GM21390 (cell line): ENCODE measurements at regions not wholly inside any gene's neighbourhood (a gene's known extent, or its start where the extent isn't known, plus 50 kb on each side); places are given as distances from the start of the nearest gene placed in this dataset.

Experiments used
- ATAC-seq: cut with Tn5 transposase; IDR thresholded peaks from one replicate; pipeline ENCODE4 v1.9.1; 2021; ENCODE audit not compliant: unreplicated experiment

DNA sequence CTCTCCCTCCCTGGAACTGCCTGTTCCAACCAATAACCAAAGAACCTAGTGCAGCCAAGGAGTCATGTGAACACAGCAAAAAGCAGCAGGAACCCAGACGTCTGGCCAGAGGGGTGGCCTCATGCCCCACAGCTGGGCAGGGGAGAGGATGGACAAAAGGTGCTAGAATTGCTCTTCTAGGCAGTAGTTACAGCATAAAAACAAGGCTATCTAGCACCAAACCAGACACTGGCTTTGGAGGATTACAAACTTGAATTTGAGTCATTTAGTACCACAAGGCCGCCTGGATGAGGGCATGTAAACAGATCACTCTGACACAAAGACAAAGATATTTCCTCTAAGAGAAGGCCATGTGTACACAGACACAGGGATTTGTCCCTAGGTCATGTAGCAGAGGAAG, 423.3 kb upstream of the MAF start:
- ATAC-seq: no peak

DNA sequence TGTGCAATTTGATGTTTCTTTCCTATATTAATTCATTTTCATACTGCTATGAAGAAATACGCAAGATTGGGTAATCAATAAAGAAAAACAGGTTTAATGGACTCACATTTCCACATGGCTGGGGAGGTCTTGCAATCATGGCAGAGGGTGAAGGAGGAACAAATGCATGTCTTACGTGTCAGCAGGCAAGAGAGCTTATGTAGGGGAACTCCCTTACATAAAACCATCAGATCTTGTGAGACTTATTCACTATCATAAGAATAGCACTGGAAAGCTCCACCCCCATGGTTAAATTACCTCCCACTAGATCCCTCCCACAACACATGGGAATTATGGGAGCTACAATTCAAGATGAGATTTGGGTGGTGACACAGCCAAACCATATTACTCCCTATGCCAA, 418.9 kb upstream of the MAF start:
- no peak for ATAC-seq

DNA sequence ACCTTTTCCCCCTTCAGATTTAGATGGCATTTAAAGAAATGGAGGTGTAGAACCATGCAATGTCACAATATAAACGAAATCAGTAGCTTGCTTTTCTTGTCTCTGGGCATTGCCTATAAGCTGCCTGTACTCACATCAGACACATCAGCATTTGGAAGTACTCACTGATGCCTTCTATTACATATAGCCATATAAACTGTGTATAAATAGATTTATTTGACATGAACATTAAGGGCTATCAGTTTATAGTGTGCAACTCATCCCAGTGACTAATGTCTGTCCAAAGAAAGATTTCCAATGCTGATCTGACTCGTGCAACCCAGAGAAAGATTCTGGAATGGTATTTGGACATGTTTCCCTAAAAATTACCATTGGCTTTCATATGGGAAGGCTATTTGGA, 417.9 kb upstream of the MAF start:
- no peak for ATAC-seq

DNA sequence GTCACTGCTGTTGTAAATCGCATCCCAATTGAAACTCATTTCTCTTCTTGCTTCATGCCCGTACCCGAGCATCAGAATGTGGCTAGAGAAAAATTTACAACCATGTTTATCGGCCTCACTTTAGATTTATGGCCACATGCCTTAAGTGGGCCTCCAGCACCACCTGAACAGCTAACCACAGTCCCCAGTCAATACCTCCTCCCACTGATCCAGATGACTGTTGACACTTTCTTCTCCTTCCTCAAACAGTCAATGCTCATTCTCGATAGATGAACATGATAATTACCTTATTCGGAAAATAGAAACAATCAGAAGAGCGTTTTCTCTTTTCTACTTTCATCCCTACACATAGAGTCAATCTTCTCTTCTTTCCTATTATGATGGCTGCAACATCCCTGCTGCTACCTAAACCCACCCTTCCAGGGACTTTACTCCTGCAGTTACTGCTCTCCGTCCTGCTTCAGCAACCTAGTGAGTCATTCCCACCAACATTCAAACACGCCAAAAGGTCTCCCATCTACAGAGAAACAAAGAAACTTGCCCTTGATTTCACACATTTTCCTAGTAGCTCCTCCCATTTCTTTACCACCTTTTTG, 416.3 kb upstream of the MAF start:
- no peak for ATAC-seq

DNA sequence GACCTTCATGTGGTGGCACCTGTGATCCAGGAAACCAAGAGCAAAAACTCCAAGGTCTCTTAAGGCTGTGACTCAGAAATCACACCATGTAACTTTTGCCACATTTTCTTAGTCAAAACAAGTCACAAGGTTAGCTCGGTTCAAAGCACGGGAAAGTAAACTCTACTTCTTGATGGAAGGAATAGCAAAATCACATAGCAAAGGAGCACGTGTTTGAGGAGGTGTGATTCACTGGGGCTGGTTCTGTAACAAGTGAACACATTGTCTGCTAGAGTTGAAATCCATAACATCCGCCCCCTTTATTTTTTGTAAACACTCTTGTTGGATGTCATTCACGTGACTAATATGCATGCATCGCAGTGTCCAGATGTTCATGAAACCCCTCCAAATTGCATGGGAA, 415.0 kb upstream of the MAF start:
- no peak for ATAC-seq

DNA sequence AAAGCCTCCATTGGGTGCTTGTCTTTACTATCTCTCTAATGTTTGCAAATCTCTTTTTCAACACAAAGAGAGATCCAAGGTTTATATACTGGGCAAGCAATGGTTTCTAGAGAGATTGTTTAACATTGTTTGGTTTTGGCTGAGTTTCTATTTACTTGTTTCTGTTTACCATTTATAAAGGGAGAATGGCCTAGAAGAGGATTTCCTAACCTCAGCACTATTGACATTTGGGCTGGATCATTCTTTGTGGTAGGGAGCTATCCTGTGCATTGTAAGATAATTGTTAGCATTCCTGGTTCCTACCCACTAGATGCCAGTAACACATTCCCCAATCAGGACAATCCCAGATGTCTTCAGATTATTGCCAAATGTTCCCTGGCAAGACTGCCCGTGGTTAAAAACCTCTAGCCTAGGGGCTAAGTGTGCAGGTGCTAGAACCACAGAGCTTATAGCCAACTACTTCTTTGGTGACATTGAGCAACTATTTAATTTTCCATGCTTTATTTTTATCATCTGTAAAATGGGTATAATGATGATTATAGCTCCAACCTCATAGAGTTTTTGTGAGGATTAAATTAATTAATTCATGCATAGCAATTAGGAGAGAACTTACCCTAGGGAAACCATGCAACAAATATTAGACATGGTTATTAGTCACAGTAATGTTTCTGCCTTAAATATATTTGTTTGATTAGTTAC, 413.9 kb upstream of the MAF start:
- ATAC-seq: no peak

DNA sequence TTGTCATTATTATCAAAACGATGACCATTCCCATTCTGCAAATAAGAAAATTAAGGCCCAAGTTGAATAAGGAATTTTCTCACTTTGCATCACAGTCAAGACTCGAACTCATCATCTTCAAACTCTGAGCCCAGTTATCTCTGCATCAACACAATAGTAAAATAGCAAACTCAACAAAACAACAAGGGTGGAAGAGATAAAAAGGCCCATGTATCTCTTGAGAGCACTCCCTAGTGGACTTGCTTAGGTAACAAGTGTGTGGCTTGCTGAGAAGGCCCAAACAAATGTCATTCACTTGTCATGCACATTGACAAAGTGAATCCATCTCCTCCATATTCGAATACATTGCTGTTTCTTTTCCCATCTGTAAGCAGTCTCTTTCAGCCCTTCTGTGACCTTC, 412.0 kb upstream of the MAF start:
- ATAC-seq: no peak

DNA sequence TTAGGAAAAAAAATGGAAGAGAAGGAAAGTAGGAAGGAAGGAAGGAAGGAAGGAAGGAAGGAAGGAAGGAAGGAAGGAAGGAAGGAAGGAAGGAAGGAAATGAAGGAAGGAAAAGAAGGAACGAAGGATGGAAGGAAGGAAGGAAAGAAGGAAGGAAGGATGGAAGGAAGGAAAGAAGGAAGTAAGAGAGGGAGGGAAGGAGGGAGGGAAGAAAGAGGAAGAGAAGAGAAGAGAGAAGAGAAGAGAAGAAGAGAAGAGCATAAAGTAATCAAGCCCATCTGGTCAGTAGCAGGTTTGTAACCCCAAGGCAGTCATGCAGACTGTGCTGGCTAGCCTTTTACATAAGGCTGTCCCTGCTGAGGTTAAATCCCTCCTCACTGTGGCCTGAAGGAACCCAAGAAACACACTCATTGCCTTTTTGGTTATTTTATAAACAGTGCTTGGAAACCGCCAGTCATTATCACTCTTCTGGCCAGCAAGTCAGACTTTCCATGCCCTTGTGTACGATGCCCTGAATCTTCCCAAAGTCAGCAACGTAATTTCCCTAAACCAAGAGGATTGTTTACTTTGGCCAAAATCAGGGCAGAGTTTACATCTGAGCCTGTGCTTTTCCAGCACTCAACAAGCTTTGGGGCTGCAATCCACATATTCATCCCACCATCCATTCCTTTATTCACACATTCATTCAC, 409.6 kb upstream of the MAF start:
- no peak for ATAC-seq

DNA sequence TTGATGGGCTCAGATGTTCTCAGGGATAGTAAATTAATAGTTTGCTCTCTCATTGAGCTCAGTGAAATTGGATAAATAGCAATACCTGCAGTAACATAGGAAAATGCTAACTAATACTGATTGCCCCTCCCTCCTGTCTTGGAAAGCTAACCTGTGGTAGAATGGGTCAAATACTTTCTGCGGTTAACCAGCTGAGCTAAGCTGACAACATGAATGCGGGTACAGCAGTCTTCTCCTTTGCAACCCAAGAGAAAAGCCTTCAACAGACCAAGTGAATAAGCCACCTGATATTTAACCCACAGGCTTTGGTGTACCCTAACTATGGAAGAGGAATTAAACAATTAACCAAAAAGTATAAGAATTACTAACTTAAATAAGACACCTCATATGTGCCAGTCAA, 408.3 kb upstream of the MAF start:
- ATAC-seq: no peak

DNA sequence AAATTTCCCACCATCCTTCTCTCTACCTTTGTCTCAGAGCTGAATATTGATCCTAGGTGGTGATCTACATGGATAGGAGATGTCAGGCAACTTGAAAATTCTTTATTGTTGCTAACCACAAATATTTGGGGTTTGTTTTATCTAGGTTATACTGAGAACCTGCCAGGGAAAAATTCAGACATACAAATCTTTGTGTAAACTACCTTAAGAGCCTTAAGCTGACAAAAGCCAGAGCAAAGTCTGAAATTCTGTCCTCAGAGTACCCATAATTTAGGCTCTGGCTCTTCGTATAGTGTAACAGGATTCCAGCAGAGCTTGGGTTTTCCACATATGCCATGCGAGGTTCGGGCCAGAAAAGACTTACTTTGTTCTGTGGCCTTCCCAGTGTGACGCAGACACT, 406.7 kb upstream of the MAF start:
- ATAC-seq: no peak

DNA sequence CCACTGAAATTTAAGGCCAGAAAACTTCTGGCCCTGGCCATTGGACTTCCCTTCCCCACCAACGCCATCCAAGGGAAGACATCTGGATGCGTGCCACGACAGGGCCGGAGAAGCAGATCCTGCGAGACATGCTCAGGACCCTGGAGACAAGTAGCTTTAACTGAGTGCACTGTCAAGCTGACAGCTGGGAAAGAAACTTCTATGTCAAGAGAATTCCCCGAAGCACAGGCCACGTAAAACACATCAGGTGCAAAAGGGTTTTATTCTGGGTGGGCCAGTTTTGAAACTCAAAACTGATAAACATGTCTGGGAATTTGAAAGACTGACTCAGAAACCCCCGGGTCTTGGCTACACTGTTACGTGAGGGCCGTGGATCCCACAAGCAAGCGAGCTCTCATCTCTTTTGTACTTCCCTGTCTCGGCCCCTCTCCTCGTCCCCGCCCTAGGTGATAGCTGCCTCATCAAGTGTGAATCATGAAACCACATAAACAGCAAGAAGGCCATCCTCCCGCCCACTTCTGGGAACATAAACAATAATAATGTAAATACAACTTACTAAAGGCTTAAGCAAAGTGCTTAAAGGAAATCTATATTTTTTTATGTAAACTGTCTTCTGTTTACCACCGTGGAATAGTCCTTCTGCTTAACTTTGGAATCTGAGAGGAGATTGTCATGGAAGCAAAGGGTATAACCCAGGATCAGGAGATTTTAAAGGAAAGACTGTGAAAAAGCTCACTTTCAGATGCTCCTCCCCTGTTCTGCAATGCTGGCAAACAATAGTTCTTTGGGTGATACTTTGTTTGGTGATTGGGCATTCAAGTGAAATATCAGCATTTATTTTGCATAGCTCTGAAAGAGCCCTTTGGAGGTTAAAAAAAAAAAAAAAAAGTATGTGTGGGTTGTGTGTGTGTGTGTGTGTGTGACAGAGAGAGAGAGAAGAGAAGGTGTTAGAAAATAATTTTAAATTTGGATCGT, 406.0 kb upstream of the MAF start:
- no peak for ATAC-seq

DNA sequence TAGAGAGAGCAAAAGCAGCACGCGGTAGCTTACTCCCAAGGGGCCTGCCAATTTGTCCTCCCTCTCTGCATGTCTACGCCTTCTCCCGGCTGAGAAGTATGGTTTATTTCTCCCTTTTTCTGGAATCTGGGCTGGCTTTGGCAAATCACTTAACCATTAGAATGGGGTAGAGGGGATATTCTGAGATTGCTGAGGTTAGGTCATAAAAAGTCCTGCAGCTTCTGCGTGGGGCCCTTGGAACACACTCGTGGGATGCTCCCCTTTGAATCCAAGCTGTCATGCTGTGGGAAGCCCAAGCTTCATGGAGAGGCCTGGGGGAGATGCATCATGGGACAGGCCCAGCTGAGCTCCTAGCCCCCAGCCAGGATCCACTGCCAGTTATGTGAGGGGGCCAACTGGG, 403.6 kb upstream of the MAF start:
- no peak for ATAC-seq

DNA sequence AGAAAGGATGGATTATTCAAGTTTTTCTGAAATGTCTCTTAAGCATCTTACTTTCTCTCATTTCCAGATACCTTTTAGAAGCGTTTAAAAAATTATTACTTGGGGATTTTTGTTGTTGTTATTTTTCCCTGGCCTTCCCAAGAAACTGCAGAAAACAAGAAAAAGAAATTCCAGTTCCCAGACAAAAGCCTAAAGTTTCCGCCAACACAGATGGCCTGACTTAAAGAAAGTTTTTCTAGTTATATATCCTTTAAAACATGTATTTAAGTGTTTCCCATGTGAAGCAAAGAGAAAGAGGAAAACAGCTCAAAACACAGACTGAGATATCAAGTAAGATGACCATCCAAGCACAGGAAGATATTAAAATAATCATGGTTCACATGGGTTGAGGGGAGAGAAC, 401.7 kb upstream of the MAF start:
- ATAC-seq: no peak

DNA sequence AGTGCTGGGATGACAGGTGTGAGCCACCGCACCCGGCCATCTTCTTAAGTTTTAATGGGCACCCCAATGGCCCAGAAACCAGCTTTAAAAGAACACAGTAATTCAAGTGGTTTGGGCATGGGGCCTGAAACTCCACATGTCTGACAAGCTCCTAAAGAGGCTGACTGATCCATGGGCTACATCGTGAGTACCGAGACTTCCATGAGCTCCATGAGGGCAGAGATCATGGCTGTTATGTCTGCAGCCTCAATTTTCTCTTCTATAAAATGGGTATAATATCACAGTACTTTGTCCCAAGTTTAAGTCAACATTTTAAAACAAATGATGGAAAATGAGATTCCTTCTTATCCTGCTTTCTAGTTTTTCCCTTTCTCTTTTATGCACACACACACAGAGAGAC, 397.6 kb upstream of the MAF start:
- no peak for ATAC-seq

DNA sequence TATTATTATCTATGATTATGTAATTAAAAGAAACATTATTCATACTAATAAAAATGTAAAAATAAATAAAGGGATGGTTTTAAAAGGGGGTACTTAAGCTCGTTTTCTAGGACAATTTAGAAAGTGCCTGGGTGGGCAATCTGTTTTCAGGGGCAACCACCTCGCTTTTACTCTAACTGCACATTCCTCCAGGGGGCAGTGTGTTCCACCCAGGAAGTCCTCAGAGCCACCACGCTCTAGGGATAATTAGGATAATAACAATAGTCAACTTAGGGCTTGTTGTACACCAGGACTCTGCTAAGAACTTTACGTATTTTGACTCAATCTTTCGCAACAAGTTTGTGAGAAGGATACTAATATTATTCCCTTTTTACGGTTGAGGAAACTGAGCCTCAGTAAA, 396.7 kb upstream of the MAF start:
- no peak for ATAC-seq

DNA sequence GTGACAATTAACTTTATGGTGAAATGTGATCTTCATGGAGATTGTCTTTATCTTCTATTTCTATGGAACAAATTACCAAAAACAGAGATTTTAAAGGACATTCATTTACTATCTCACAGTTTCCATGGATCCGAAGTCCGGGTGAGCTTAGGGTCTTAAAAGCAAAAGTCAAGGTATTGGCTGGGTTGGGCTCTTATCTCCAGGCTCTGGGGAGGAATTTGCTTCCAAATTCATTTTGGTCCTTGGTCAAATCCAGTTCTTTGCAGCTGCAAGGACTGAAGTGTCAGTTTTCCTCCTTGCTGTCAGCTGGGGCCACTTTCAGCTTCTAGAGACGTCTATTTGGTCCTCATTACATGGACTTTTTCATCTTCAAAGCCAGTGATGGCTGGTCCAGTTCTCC, 395.8 kb upstream of the MAF start:
- ATAC-seq: no peak

DNA sequence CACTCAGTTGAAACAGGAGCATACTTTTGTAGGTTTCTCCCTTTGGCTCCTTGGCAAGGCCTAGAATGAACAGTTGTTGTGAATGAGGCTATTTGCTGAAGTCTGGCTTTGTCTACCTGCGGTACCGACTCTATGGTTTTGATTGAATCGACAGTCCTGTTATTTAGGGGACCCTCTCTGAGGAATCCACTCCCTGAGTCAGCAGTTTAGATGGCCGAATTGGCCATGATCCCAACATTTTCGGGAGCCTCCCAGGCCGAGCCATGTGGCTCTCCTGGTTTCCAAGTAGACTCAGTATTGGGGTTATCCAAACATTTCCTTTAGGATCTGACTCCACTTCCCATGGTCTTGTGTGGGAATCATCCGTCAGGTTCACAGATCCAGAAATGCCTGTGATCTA, 394.8 kb upstream of the MAF start:
- no peak for ATAC-seq

DNA sequence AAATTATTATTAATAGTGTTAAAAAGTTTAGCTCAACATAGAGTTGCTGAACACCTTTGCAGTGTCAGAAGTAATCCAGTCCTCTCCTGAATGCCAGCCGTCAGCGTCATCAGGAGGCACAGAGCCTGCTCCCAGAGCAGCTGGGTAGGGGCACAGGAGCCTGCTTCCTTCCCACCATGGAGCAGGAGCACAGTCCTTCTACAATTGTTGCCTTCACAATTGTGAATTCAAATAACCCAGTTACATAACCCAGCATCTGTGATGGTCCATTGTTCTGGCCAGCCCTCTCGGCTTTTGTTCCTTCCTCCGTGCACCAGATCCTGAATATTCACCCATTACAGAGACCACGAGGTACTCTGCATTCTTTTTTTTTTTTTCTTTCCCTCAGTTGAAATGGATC, 393.9 kb upstream of the MAF start:
- ATAC-seq: no peak

DNA sequence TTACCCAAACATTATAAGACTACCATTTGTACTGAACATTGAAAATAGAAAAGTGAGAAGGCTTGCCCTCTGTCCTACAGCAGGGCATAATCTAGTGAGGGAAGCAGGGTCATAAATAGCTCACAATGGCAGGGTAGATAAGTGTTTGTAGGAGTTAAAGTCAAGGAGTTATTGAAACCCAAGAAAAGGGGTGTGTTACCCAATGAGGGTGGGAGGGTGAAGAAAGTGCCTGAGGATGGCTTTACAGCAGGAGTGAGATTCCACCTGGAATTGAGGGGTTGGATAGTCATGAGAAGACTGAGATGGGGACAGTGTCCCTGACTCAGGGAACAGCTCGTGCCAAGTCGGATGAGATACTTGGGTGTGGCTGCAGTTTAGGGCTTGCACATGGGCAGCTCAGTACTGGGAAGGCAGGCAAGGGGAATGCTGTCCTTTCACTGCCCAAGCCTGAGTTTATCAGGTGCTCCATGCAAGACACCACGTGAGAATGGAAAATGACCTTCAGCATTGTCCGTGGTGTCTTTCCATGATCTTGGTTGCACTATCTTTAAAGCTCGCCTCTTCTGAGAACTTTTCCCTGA, 393.2 kb upstream of the MAF start:
- no peak for ATAC-seq

DNA sequence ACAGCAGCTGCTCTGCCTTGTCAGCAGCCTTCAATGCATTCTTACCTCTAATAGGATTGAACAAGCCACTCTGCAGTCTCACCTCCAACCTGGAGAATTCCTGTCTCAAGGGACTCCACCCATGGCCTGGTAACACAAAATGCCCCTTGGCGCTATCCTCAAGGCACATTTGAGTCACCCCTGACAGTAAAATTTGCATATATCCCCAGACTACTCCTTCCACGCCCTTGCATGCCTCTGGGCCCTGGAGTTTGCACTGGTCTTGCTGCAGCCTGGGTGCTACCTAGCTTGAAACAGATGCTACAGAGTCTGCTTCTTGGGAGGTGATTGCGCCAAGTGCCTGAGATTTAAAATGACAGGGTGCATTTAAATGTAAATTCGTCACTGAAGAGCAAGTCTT, 391.4 kb upstream of the MAF start:
- ATAC-seq: no peak

DNA sequence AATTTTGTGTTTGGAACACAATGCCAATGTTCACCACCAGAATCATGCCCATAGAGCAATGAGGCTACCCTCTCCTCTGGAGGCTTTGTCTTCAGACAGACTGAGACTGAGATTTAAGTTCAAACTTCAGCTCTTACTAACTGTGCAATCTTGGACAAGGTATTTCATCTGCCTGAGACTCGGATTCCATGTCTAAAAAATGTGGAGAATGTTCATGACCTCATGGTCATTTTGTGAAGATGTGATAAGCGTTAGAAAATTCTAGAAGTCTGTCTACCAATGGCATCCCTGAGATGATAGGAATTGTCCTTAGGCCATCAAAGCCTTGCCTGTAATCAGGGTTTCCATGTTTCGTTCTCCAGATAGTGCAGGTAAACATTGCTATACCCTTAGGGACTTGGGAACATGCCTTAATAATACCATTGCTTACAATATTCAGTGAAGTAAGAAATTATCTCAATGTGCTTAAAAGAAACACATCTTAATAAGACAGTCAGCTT, 388.2 kb upstream of the MAF start:
- ATAC-seq: no peak
